HEK293T (cell line): ENCODE measurements at regions not wholly inside any gene's neighbourhood (a gene's known extent, or its start where the extent isn't known, plus 50 kb on each side); places are given as distances from the start of the nearest gene placed in this dataset.

Experiments
- CTCF ChIA-PET: fragments of 350-600 bp; formaldehyde crosslinking; extraction: SDS; loops from one replicate; lab custom pipeline; 2021; ENCODE audit warnings: antibody characterized with exemption, inconsistent platforms; lab: Yijun Ruan, JAX
- POLR2A ChIA-PET: fragments of 350-600 bp; formaldehyde crosslinking; extraction: SDS; loops from one replicate; lab custom pipeline; 2020; ENCODE audit warnings: antibody characterized with exemption, inconsistent platforms; lab: Yijun Ruan, JAX
- DNase-seq: peaks from one replicate; pipeline ENCODE4 v3.0.0; 2012; ENCODE audit warnings: mixed read lengths; ENCODE audit errors: extremely low spot score
- ARNT ChIP-seq: fragments of 450-650 bp; IDR thresholded peaks from 2 replicates; pipeline ENCODE4 v1.6.1; 2017; ENCODE audit warnings: mild to moderate bottlenecking
- BHLHE40 ChIP-seq: fragments of 450-650 bp; IDR thresholded peaks from 2 replicates; pipeline ENCODE4 v1.6.1; 2016; ENCODE audit warnings: mild to moderate bottlenecking, moderate library complexity, borderline replicate concordance
- CTBP1 ChIP-seq: fragments of 450-650 bp; IDR thresholded peaks from 2 replicates; pipeline ENCODE4 v1.6.1; 2016; ENCODE audit warnings: borderline replicate concordance
- ELF4 ChIP-seq: fragments of 450-650 bp; IDR thresholded peaks from 2 replicates; pipeline ENCODE4 v1.6.1; 2017; ENCODE audit warnings: antibody characterized with exemption
- FOXA1 ChIP-seq: fragments of 450-650 bp; IDR thresholded peaks from 2 replicates; pipeline ENCODE4 v1.6.1; 2016; ENCODE audit warnings: mild to moderate bottlenecking
- FOXK2 ChIP-seq: fragments of 450-650 bp; IDR thresholded peaks from 2 replicates; pipeline ENCODE4 v1.6.1; 2016; ENCODE audit warnings: mild to moderate bottlenecking
- FOXM1 ChIP-seq: fragments of 450-650 bp; IDR thresholded peaks from 2 replicates; pipeline ENCODE4 v1.6.1; 2017; ENCODE audit warnings: mild to moderate bottlenecking, borderline replicate concordance
- HDGF ChIP-seq: fragments of 450-650 bp; IDR thresholded peaks from 2 replicates; pipeline ENCODE4 v1.6.1; 2017; ENCODE audit warnings: antibody characterized with exemption, borderline replicate concordance
- L3MBTL2 ChIP-seq: fragments of 450-650 bp; conservative IDR thresholded peaks from 2 replicates; pipeline ENCODE4 v1.6.1; 2016; ENCODE audit warnings: mild to moderate bottlenecking
- LEF1 ChIP-seq: fragments of 450-650 bp; IDR thresholded peaks from 2 replicates; pipeline ENCODE4 v1.6.1; 2017; ENCODE audit warnings: mild to moderate bottlenecking, borderline replicate concordance
- NFRKB ChIP-seq: fragments of 450-650 bp; IDR thresholded peaks from 2 replicates; pipeline ENCODE4 v1.6.1; 2016; ENCODE audit warnings: mild to moderate bottlenecking, moderate library complexity
- PKNOX1 ChIP-seq: fragments of 450-650 bp; IDR thresholded peaks from 2 replicates; pipeline ENCODE4 v1.6.1; 2016
- SP1 ChIP-seq: fragments of 450-650 bp; IDR thresholded peaks from 2 replicates; pipeline ENCODE4 v1.6.1; 2017
- SUZ12 ChIP-seq: fragments of 450-650 bp; IDR thresholded peaks from 2 replicates; pipeline ENCODE4 v1.6.1; 2016; ENCODE audit warnings: mild to moderate bottlenecking
- TARDBP ChIP-seq: fragments of 450-650 bp; IDR thresholded peaks from 2 replicates; pipeline ENCODE4 v1.6.1; 2016
- ZNF384 ChIP-seq: fragments of 450-650 bp; IDR thresholded peaks from 2 replicates; pipeline ENCODE4 v1.6.1; 2016

GRCh38 chr16:76885776-76886537 lies 305.0 kb upstream of the MON1B start:
- no peak for DNase-seq
- POLR2A ChIA-PET = no interaction called here
- TF ChIP-seq PKNOX1 = no peak
- no peak for TF ChIP-seq TARDBP
- TF ChIP-seq L3MBTL2 = no peak
- TF ChIP-seq ELF4 = no peak
- TF ChIP-seq SP1 = no peak
- TF ChIP-seq ZNF384 = no peak
- TF ChIP-seq FOXA1 = no peak
- TF ChIP-seq CTBP1 = no peak
- no peak for TF ChIP-seq NFRKB
- no peak for TF ChIP-seq HDGF
- TF ChIP-seq BHLHE40 = no peak
- TF ChIP-seq FOXK2 = no peak
- TF ChIP-seq ARNT = no peak
- TF ChIP-seq LEF1 = no peak
- TF ChIP-seq FOXM1 = no peak
- CTCF ChIA-PET = no interaction called here

GRCh38 chr16:76897816-76898215 lies 293.2 kb upstream of the MON1B start:
- ChIA-PET POLR2A (no interaction called here), CTCF (no interaction called here)
- DNase-seq = no peak
- TF ChIP-seq ZNF384 (no peak), BHLHE40 (no peak), FOXK2 (no peak), SP1 (no peak), LEF1 (no peak), SUZ12 (no peak), FOXA1 (no peak), CTBP1 (no peak), HDGF (no peak), L3MBTL2 (no peak), TARDBP (no peak), PKNOX1 (no peak), ELF4 (no peak), FOXM1 (no peak), NFRKB (no peak), ARNT (no peak)

GRCh38 chr16:76899767-76900166 lies 291.2 kb upstream of the MON1B start:
- ChIA-PET CTCF (no interaction called here), POLR2A (no interaction called here)
- DNase-seq = no peak
- TF ChIP-seq SP1 = no peak
- TF ChIP-seq ZNF384 = no peak
- no peak for TF ChIP-seq PKNOX1
- no peak for TF ChIP-seq NFRKB
- TF ChIP-seq FOXM1 = no peak
- no peak for TF ChIP-seq LEF1
- no peak for TF ChIP-seq L3MBTL2
- TF ChIP-seq BHLHE40 = no peak
- no peak for TF ChIP-seq ARNT
- TF ChIP-seq FOXA1 = no peak
- TF ChIP-seq ELF4 = no peak
- no peak for TF ChIP-seq CTBP1
- TF ChIP-seq TARDBP = no peak
- no peak for TF ChIP-seq HDGF
- TF ChIP-seq FOXK2 = no peak
- TF ChIP-seq SUZ12 = no peak

GRCh38 chr16:76900285-76901263 lies 290.4 kb upstream of the MON1B start:
- POLR2A ChIA-PET = no interaction called here
- no peak for TF ChIP-seq NFRKB
- TF ChIP-seq FOXA1 = no peak
- no peak for TF ChIP-seq ZNF384
- no peak for TF ChIP-seq L3MBTL2
- no peak for TF ChIP-seq BHLHE40
- TF ChIP-seq CTBP1 = no peak
- TF ChIP-seq ARNT = no peak
- TF ChIP-seq HDGF = no peak
- TF ChIP-seq TARDBP = no peak
- no peak for TF ChIP-seq FOXK2
- TF ChIP-seq ELF4 = no peak
- CTCF ChIA-PET = no interaction called here
- DNase-seq = no peak

GRCh38 chr16:76906552-76906951 lies 284.4 kb upstream of the MON1B start:
- DNase-seq = no peak
- CTCF ChIA-PET = no interaction called here
- POLR2A ChIA-PET = no interaction called here
- TF ChIP-seq PKNOX1 = no peak
